Ishikawa (cell line): ENCODE measurements at regions not wholly inside any gene's neighbourhood (a gene's known extent, or its start where the extent isn't known, plus 50 kb on each side); places are given as distances from the start of the nearest gene placed in this dataset.

ENCODE experiments used
- CEBPB ChIP-seq: IDR thresholded peaks from 2 replicates; pipeline ENCODE4 v1.6.1; 2012
- CREB1 ChIP-seq: IDR thresholded peaks from 2 replicates; pipeline ENCODE4 v1.6.1; 2012; ENCODE audit warnings: low read depth
- EGR1 ChIP-seq: IDR thresholded peaks from 2 replicates; pipeline ENCODE4 v1.6.1; 2012
- EP300 ChIP-seq: IDR thresholded peaks from 2 replicates; pipeline ENCODE4 v1.6.1; 2012; ENCODE audit warnings: borderline replicate concordance
- FOXM1 ChIP-seq: IDR thresholded peaks from 2 replicates; pipeline ENCODE4 v1.6.1; 2012; ENCODE audit warnings: low read depth, borderline replicate concordance
- MAX ChIP-seq: IDR thresholded peaks from 2 replicates; pipeline ENCODE4 v1.6.1; 2012
- NFIC ChIP-seq: IDR thresholded peaks from 2 replicates; pipeline ENCODE4 v1.6.1; 2012
- RAD21 ChIP-seq: IDR thresholded peaks from 2 replicates; pipeline ENCODE4 v1.6.1; 2012; ENCODE audit warnings: low read depth
- REST ChIP-seq: IDR thresholded peaks from 2 replicates; pipeline ENCODE4 v1.6.1; 2012; ENCODE audit warnings: low read depth, mild to moderate bottlenecking
- TAF1 ChIP-seq: IDR thresholded peaks from 2 replicates; pipeline ENCODE4 v1.6.1; 2012; ENCODE audit warnings: low read depth, mild to moderate bottlenecking
- TCF12 ChIP-seq: IDR thresholded peaks from 2 replicates; pipeline ENCODE4 v1.6.1; 2012; ENCODE audit warnings: low read depth
- TEAD4 ChIP-seq: IDR thresholded peaks from 2 replicates; pipeline ENCODE4 v1.6.1; 2012
- USF1 ChIP-seq: IDR thresholded peaks from 2 replicates; pipeline ENCODE4 v1.6.1; 2012
- YY1 ChIP-seq: IDR thresholded peaks from 2 replicates; pipeline ENCODE4 v1.6.1; 2012; ENCODE audit warnings: low read depth
- ZBTB7A ChIP-seq: IDR thresholded peaks from 2 replicates; pipeline ENCODE4 v1.6.1; 2012; ENCODE audit warnings: low read depth

GRCh38 chr4:80145739-80146138, 51.6 kb upstream of the PRDM8 start:
- TF ChIP-seq MAX (no peak), NFIC (no peak), CREB1 (no peak), FOXM1 (no peak), RAD21 (no peak), TCF12 (no peak), CEBPB (no peak), EP300 (no peak), USF1 (no peak), EGR1 (no peak)

- TF ChIP-seq EGR1 (no peak), TAF1 (no peak), MAX (no peak), CREB1 (no peak), FOXM1 (no peak), USF1 (no peak), CEBPB (no peak), YY1 (no peak), TCF12 (no peak), RAD21 (no peak), TEAD4 (no peak), REST (no peak), NFIC (no peak), ZBTB7A (no peak), EP300 (no peak)
Observed at GRCh38 chr4:80144676-80145470, 52.4 kb upstream of the PRDM8 start.

GRCh38 chr4:80143307-80143679, 54.0 kb upstream of the PRDM8 start:
- TF ChIP-seq EGR1 = no peak
- TF ChIP-seq RAD21 = no peak
- TF ChIP-seq MAX = no peak
- TF ChIP-seq CREB1 = no peak
- TF ChIP-seq TAF1 = no peak

- no peak for TF ChIP-seq REST
Observed at GRCh38 chr4:80142394-80143306, 54.7 kb upstream of the PRDM8 start.

GRCh38 chr4:80141543-80141942, 55.8 kb upstream of the PRDM8 start:
- TF ChIP-seq TCF12 (no peak), CREB1 (no peak), NFIC (no peak), YY1 (no peak), MAX (no peak), TEAD4 (no peak), EP300 (no peak), FOXM1 (no peak), USF1 (no peak), RAD21 (no peak), CEBPB (no peak), EGR1 (no peak)
